ENCODE measurements at regions not wholly inside any gene's neighbourhood (a gene's known extent, or its start where the extent isn't known, plus 50 kb on each side); places are given as distances from the start of the nearest gene placed in this dataset.

DNA sequence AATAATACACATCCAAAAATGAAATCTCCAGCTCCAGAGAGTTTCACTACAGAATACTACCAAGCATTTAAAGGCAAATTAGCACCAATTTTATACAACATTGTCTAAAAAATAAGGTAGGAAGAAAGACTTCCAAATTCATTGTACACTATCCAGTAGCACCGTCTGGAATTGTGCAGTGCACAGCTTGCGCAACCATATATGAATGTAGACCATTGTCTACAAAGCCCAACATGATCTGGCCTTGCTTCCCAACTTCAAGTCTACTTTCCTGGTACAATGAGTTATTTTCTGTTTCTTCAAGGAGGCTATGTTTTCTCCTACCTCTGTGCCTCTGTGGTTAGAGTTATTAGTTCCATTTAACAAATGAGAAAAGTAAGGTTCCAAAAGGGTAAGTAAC lies 115.4 kb upstream of the FOXK1 start:
- TF ChIP-seq CCAR2 (optimal IDR thresholded peaks at IDR 0.05; ENCODE audit: low read depth, low read length), result no peak
- TF ChIP-seq TBL1XR1 (IDR thresholded peaks at IDR 0.05; ENCODE audit: borderline replicate concordance, low read length, partially characterized antibody), result no peak
- no peak for TF ChIP-seq ZNF30 (CRISPR knock-in tag; IDR thresholded peaks at IDR 0.05)

Measured in HepG2 (cell line).